ENCODE measurements at regions not wholly inside any gene's neighbourhood (a gene's known extent, or its start where the extent isn't known, plus 50 kb on each side); places are given as distances from the start of the nearest gene placed in this dataset.
A peak's percentile ranks its signal among the peaks of the same experiment; 100 is the strongest.

GRCh38 chr12:67137256-67137655 is 131.9 kb upstream of the CAND1 start:
- Histone ChIP-seq H3K27ac (ENCODE audit: control insufficient read depth, insufficient read depth, low read length) (no peak overlapping the region), H3K9ac (ENCODE audit: control insufficient read depth, extremely low read depth, insufficient read depth, low read length) (no peak overlapping the region), H2AFZ (ENCODE audit: control insufficient read depth, low read length) (no peak overlapping the region), H4K20me1 (ENCODE audit: control insufficient read depth, extremely low read depth, insufficient read depth, low read length) (no peaks in the 10 kb centered on the region), H3K36me3 (ENCODE audit: control insufficient read depth in 2 of 2, extremely low read depth in 1 of 2, insufficient read depth in 2 of 2, low read length in 2 of 2) (no peaks in the 10 kb centered on the region), H3K4me2 (ENCODE audit: control insufficient read depth, extremely low read depth, insufficient read depth, low read depth, low read length) (peak overlapping the region; percentile 29), H3K4me1 (ENCODE audit: control insufficient read depth, extremely low read depth, insufficient read depth, low read length) (peaks cover 6% of the 10 kb centered on the region), H3K27me3 (ENCODE audit: control insufficient read depth, extremely low read depth, insufficient read depth, low read length) (no peaks in the 10 kb centered on the region), H3K79me2 (ENCODE audit: control insufficient read depth, insufficient read depth, low read length) (no peaks in the 10 kb centered on the region), H3K4me3 (ENCODE audit: control insufficient read depth in 2 of 3, extremely low read depth in 1 of 3, insufficient read depth in 2 of 3, low read depth in 1 of 3, low read length in 3 of 3) (no peak overlapping the region), H3K9me1 (ENCODE audit: control insufficient read depth, extremely low read depth, insufficient read depth, low read length) (no peaks in the 10 kb centered on the region), H3K9me3 (ENCODE audit: control insufficient read depth, low read depth, low read length) (no peaks in the 10 kb centered on the region)
- dilution Hi-C loops (cut with MboI; ENCODE audit: extremely low pct_ligation_motif_present, low sequenced_read_pairs) = no loop called here
- FAIRE-seq (peak; percentile 97), DNase-seq (ENCODE audit: low read depth, low spot score) (no peak)
- TF ChIP-seq EZH2 (IDR thresholded peaks at IDR 0.05; ENCODE audit: low read length) (no peak), CTCF (optimal IDR thresholded peaks at IDR 0.05 in 1 of 3, IDR thresholded peaks at IDR 0.05 in 1 of 3, conservative IDR thresholded peaks at IDR 0.05 in 1 of 3; ENCODE audit: extremely low read depth in 1 of 3, insufficient read depth in 2 of 3, low read length in 3 of 3) (no peak)

GRCh38 chr12:67141296-67142018 is 127.7 kb upstream of the CAND1 start:
- no peak overlapping the region for H3K27ac ChIP-seq (ENCODE audit: control insufficient read depth, insufficient read depth, low read length)
- no peak overlapping the region for H3K9ac ChIP-seq (ENCODE audit: control insufficient read depth, extremely low read depth, insufficient read depth, low read length)
- peaks cover 6% of the 10 kb centered on the region for H3K4me1 ChIP-seq (ENCODE audit: control insufficient read depth, extremely low read depth, insufficient read depth, low read length)
- TF ChIP-seq CTCF (optimal IDR thresholded peaks at IDR 0.05 in 1 of 3, IDR thresholded peaks at IDR 0.05 in 1 of 3, conservative IDR thresholded peaks at IDR 0.05 in 1 of 3; ENCODE audit: extremely low read depth in 1 of 3, insufficient read depth in 2 of 3, low read length in 3 of 3) (no peak), EZH2 (IDR thresholded peaks at IDR 0.05; ENCODE audit: low read length) (no peak)
- no peaks in the 10 kb centered on the region for H3K79me2 ChIP-seq (ENCODE audit: control insufficient read depth, insufficient read depth, low read length)
- no peak overlapping the region for H3K4me2 ChIP-seq (ENCODE audit: control insufficient read depth, extremely low read depth, insufficient read depth, low read depth, low read length)
- FAIRE-seq (no peak), DNase-seq (ENCODE audit: low read depth, low spot score) (no peak)
- no peaks in the 10 kb centered on the region for H3K36me3 ChIP-seq (ENCODE audit: control insufficient read depth in 2 of 2, extremely low read depth in 1 of 2, insufficient read depth in 2 of 2, low read length in 2 of 2)
- H3K4me3 ChIP-seq (ENCODE audit: control insufficient read depth in 2 of 3, extremely low read depth in 1 of 3, insufficient read depth in 2 of 3, low read depth in 1 of 3, low read length in 3 of 3) = no peak overlapping the region
- no peaks in the 10 kb centered on the region for H3K9me3 ChIP-seq (ENCODE audit: control insufficient read depth, low read depth, low read length)
- no peaks in the 10 kb centered on the region for H3K9me1 ChIP-seq (ENCODE audit: control insufficient read depth, extremely low read depth, insufficient read depth, low read length)
- no peaks in the 10 kb centered on the region for H3K27me3 ChIP-seq (ENCODE audit: control insufficient read depth, extremely low read depth, insufficient read depth, low read length)
- dilution Hi-C loops (cut with MboI; ENCODE audit: extremely low pct_ligation_motif_present, low sequenced_read_pairs) = no loop called here
- H2AFZ ChIP-seq (ENCODE audit: control insufficient read depth, low read length) = no peak overlapping the region
- H4K20me1 ChIP-seq (ENCODE audit: control insufficient read depth, extremely low read depth, insufficient read depth, low read length) = no peaks in the 10 kb centered on the region

All from keratinocyte (primary cell).